Osteocyte (in vitro differentiated cells): ENCODE measurements at regions not wholly inside any gene's neighbourhood (a gene's known extent, or its start where the extent isn't known, plus 50 kb on each side); places are given as distances from the start of the nearest gene placed in this dataset.

ENCODE experiments used
- DNase-seq: peaks from one replicate; pipeline ENCODE4 v3.0.0; 2021; ENCODE audit warnings: mixed read lengths; ENCODE audit not compliant: unreplicated experiment; ENCODE audit errors: extremely low spot score
- H3K27ac Mint-ChIP-seq: one replicate; pipeline ENCODE4 v1.8.0; 2021; ENCODE audit warnings: mild to moderate bottlenecking, mixed read lengths; ENCODE audit not compliant: unreplicated experiment
- H3K27me3 Mint-ChIP-seq: one replicate; pipeline ENCODE4 v1.8.0; 2021; ENCODE audit warnings: mixed read lengths; ENCODE audit not compliant: unreplicated experiment
- H3K36me3 Mint-ChIP-seq: one replicate; pipeline ENCODE4 v1.8.0; 2021; ENCODE audit warnings: mixed read lengths; ENCODE audit not compliant: unreplicated experiment
- H3K4me1 Mint-ChIP-seq: one replicate; pipeline ENCODE4 v1.8.0; 2021; ENCODE audit warnings: mixed read lengths; ENCODE audit not compliant: unreplicated experiment
- H3K4me3 Mint-ChIP-seq: one replicate; pipeline ENCODE4 v1.8.0; 2021; ENCODE audit warnings: mild to moderate bottlenecking, moderate library complexity, mixed read lengths; ENCODE audit not compliant: unreplicated experiment
- H3K9me3 Mint-ChIP-seq: one replicate; pipeline ENCODE4 v1.8.0; 2021; ENCODE audit warnings: mixed read lengths; ENCODE audit not compliant: unreplicated experiment
- TF ChIP-seq, protein P1 (sequence below): fragments of 200-600 bp; sonication (generic); IDR thresholded peaks from 2 replicates; pipeline ENCODE4 v1.5.0; 2021; ENCODE audit warnings: antibody characterized with exemption, mild to moderate bottlenecking, moderate library complexity

DNA sequence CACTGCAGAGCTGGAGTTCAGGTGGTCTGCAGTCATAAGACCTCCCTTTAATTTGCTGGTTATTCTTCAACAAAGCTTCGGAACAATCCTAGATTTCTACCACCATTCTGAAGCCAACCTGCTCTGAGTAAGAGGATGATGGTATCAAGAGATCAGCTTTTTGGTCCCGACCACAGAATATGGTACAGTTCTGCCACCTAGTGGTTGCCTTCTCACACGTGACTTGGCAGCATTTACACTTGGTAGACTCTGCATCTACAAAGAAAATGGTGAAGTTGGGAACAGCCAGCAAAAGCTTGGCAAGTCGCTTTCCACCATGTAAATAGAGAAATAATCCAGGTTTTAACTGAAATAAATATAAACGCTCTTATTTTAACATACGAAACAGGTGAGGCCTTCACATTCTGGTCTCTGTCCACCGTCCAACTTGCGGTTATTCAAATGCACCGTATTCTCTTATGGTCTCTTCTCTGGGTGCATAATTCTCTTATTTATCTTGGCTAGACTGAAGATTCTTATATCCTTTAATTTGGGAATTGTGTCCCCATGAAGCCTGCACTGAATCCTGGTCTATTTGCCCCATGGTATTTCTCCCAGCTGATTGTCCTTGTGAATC is 173.9 kb upstream of the GRM3 start:
- no peak overlapping the region for H3K4me3 Mint-ChIP-seq
- DNase-seq: peak; percentile 84
- TF ChIP-seq, protein P1, sequence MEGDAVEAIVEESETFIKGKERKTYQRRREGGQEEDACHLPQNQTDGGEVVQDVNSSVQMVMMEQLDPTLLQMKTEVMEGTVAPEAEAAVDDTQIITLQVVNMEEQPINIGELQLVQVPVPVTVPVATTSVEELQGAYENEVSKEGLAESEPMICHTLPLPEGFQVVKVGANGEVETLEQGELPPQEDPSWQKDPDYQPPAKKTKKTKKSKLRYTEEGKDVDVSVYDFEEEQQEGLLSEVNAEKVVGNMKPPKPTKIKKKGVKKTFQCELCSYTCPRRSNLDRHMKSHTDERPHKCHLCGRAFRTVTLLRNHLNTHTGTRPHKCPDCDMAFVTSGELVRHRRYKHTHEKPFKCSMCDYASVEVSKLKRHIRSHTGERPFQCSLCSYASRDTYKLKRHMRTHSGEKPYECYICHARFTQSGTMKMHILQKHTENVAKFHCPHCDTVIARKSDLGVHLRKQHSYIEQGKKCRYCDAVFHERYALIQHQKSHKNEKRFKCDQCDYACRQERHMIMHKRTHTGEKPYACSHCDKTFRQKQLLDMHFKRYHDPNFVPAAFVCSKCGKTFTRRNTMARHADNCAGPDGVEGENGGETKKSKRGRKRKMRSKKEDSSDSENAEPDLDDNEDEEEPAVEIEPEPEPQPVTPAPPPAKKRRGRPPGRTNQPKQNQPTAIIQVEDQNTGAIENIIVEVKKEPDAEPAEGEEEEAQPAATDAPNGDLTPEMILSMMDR: peak; percentile 83

DNA sequence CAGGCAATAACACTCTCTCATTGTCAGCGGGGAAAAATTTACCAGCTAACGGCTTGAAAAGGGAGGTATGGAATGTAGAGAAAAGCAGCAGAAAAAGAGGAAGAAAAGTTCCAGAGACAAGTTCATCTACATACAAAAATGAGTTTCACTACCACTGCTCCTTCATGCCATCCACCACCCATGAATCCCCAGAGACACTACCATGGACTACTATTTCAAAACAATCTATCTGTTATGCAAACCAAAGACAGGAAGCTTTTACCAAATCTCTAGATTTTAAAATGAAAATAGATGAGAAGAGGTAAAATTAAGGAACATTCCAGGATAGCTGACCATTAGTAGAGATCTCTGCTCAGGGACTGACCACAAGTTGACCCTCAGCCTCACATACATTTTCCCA is 189.0 kb upstream of the GRM3 start:
- H3K9me3 Mint-ChIP-seq: no peaks in the 10 kb centered on the region
- no peaks in the 10 kb centered on the region for H3K36me3 Mint-ChIP-seq
- H3K4me1 Mint-ChIP-seq: no peaks in the 10 kb centered on the region

More for the DNA sequence above, 173.9 kb upstream of the GRM3 start:
- no peaks in the 10 kb centered on the region for H3K4me1 Mint-ChIP-seq
- H3K9me3 Mint-ChIP-seq: no peaks in the 10 kb centered on the region
- H3K27ac Mint-ChIP-seq: no peak overlapping the region
- no peaks in the 10 kb centered on the region for H3K36me3 Mint-ChIP-seq
- H3K27me3 Mint-ChIP-seq: peaks cover 4% of the 10 kb centered on the region

DNA sequence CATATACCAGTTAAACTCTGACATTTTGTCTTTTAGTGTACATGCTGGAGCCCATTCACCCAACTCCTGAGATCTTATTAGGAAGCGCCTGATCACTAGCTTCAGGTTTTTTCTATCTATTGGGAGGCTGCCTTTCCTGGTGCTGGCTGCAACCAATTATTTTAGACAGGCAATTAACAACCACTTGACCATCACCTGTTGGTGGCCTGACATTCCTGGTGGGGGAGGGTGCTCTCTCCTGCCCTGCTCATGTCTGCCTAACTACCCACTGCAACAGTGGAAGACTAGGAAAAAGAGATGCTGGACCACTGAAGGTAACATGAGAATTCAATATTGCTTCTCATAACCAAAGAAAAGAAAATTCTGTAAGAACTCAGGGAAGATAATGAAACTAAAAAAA is 190.3 kb upstream of the GRM3 start:
- no peaks in the 10 kb centered on the region for H3K4me1 Mint-ChIP-seq
- no peak overlapping the region for H3K27ac Mint-ChIP-seq
- peaks cover 5% of the 10 kb centered on the region for H3K27me3 Mint-ChIP-seq
- TF ChIP-seq, protein P1: no peak
- no peak for DNase-seq
- H3K4me3 Mint-ChIP-seq: no peak overlapping the region
- H3K36me3 Mint-ChIP-seq: no peaks in the 10 kb centered on the region
- H3K9me3 Mint-ChIP-seq: no peaks in the 10 kb centered on the region

More for the DNA sequence above, 189.0 kb upstream of the GRM3 start:
- DNase-seq: no peak
- TF ChIP-seq, protein P1: no peak
- Mint-ChIP-seq H3K27me3 (peaks cover 3% of the 10 kb centered on the region), H3K4me3 (no peak overlapping the region), H3K27ac (no peak overlapping the region)

DNA sequence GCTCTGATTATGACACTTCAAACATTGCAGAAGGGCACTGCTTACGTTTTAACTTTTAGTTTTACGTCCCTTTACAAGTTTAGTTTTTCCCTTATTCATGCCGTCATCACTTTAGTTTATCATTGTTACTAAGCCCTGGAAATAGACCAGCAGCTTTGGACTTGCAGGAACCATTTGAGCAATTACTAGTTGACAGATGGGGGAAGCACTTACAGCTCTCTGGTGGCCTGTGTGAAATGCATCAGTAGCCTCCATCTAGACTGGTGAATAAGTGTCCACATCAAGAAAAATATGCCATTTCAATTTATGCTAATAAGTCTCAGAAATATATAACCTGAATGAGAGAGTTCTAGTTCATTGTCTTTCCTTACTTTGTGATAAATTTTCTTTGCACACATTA is 194.9 kb upstream of the GRM3 start:
- Mint-ChIP-seq H3K9me3 (no peaks in the 10 kb centered on the region), H3K4me1 (no peaks in the 10 kb centered on the region), H3K36me3 (no peaks in the 10 kb centered on the region), H3K27ac (no peak overlapping the region), H3K4me3 (no peak overlapping the region), H3K27me3 (peaks cover 2% of the 10 kb centered on the region)
- no peak for DNase-seq
- TF ChIP-seq, protein P1: no peak

DNA sequence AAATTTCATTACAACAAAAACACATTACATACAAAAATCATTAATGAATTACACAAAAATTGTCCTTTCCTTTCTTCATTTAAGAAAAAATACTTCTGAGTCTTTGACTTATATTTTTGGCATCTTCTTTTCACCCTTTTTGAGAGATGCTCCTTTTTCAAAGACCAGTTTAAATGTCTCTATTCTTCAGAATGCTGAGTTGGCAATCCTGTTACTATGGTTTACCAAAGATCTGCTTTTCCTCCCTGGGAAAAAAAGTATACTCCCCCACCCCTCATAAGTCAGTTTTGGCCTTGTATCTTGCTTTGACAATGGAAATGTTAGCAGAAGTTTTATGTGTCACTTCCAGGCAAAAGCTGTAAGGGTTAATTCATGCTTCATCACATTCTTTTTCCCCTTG is 198.4 kb upstream of the GRM3 start:
- no peak overlapping the region for H3K4me3 Mint-ChIP-seq
- TF ChIP-seq, protein P1: no peak
- no peaks in the 10 kb centered on the region for H3K4me1 Mint-ChIP-seq
- H3K36me3 Mint-ChIP-seq: no peaks in the 10 kb centered on the region
- H3K9me3 Mint-ChIP-seq: no peaks in the 10 kb centered on the region
- DNase-seq: no peak
- peaks cover 2% of the 10 kb centered on the region for H3K27me3 Mint-ChIP-seq
- H3K27ac Mint-ChIP-seq: no peak overlapping the region
